ENCODE measurements at regions not wholly inside any gene's neighbourhood (a gene's known extent, or its start where the extent isn't known, plus 50 kb on each side); places are given as distances from the start of the nearest gene placed in this dataset.

DNA sequence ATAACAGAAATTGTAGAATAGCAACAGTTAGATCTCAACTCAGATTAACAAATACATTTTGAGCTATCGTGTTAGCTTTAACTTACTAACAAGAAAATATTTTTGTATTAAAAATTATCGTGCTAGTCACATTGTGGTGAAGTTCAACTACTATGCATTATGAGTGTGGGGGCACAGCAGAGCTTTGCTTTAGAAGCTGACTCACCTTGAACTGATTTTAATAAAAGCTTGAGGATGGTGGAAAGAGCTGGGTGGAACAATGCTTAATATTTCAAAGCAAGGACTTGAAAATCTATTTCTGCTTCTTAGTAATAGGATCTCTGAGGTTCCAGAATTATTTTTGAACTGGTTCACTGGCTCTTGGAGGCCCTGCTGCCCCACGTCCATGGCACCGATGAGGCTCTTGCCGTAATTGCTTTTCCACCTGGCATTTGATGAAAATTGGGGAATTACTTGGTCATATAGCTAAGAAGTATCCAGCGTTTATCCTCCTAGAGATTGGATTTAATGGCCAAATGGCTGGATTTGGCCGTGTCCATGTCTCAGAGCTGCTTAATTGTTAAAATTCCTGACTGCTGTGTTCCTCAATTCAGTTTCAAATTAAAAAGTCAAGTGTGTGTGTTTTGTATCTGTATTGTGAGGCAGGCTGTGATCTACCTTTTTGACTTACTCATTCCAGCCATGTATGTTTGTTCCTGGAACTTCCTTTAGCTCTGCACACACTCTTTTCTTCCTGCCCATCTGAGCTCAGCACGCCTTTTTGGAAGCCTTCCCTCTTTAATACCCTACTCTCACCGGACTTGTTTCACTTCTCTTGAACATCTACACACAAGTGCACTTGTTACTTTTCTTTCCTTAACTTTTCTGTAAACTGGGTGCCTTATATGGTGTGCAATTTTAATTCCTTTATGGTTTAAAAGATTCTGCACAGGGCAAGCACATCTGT, 66.6 kb upstream of the LIMCH1 start:
- TF ChIP-seq MAX (IDR thresholded peaks at IDR 0.05) (no peak), TCF12 (IDR thresholded peaks at IDR 0.05; ENCODE audit: low read depth) (no peak), TAF1 (IDR thresholded peaks at IDR 0.05; ENCODE audit: low read depth) (no peak), FOXM1 (IDR thresholded peaks at IDR 0.05; ENCODE audit: borderline replicate concordance, low read depth) (no peak), CREB1 (IDR thresholded peaks at IDR 0.05; ENCODE audit: low read depth) (no peak), EGR1 (IDR thresholded peaks at IDR 0.05) (no peak), RAD21 (IDR thresholded peaks at IDR 0.05; ENCODE audit: low read depth) (no peak), NFIC (IDR thresholded peaks at IDR 0.05) (no peak), CEBPB (IDR thresholded peaks at IDR 0.05) (no peak), YY1 (IDR thresholded peaks at IDR 0.05; ENCODE audit: low read depth) (no peak), TEAD4 (IDR thresholded peaks at IDR 0.05) (no peak), ZBTB7A (IDR thresholded peaks at IDR 0.05; ENCODE audit: low read depth) (no peak)
- TF ChIP-seq, protein P1, sequence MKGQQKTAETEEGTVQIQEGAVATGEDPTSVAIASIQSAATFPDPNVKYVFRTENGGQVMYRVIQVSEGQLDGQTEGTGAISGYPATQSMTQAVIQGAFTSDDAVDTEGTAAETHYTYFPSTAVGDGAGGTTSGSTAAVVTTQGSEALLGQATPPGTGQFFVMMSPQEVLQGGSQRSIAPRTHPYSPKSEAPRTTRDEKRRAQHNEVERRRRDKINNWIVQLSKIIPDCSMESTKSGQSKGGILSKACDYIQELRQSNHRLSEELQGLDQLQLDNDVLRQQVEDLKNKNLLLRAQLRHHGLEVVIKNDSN (IDR thresholded peaks at IDR 0.05): no peak

GRCh38 chr4:41472081-41472480, 65.9 kb upstream of the LIMCH1 start:
- TF ChIP-seq EGR1 (IDR thresholded peaks at IDR 0.05) (no peak), FOXM1 (IDR thresholded peaks at IDR 0.05; ENCODE audit: borderline replicate concordance, low read depth) (no peak), TEAD4 (IDR thresholded peaks at IDR 0.05) (no peak), MAX (IDR thresholded peaks at IDR 0.05) (no peak), YY1 (IDR thresholded peaks at IDR 0.05; ENCODE audit: low read depth) (no peak), RAD21 (IDR thresholded peaks at IDR 0.05; ENCODE audit: low read depth) (no peak), ZBTB7A (IDR thresholded peaks at IDR 0.05; ENCODE audit: low read depth) (no peak), TAF1 (IDR thresholded peaks at IDR 0.05; ENCODE audit: low read depth) (no peak), CEBPB (IDR thresholded peaks at IDR 0.05) (no peak)
- TF ChIP-seq, protein P1 (IDR thresholded peaks at IDR 0.05): no peak
- TF ChIP-seq, protein P2, sequence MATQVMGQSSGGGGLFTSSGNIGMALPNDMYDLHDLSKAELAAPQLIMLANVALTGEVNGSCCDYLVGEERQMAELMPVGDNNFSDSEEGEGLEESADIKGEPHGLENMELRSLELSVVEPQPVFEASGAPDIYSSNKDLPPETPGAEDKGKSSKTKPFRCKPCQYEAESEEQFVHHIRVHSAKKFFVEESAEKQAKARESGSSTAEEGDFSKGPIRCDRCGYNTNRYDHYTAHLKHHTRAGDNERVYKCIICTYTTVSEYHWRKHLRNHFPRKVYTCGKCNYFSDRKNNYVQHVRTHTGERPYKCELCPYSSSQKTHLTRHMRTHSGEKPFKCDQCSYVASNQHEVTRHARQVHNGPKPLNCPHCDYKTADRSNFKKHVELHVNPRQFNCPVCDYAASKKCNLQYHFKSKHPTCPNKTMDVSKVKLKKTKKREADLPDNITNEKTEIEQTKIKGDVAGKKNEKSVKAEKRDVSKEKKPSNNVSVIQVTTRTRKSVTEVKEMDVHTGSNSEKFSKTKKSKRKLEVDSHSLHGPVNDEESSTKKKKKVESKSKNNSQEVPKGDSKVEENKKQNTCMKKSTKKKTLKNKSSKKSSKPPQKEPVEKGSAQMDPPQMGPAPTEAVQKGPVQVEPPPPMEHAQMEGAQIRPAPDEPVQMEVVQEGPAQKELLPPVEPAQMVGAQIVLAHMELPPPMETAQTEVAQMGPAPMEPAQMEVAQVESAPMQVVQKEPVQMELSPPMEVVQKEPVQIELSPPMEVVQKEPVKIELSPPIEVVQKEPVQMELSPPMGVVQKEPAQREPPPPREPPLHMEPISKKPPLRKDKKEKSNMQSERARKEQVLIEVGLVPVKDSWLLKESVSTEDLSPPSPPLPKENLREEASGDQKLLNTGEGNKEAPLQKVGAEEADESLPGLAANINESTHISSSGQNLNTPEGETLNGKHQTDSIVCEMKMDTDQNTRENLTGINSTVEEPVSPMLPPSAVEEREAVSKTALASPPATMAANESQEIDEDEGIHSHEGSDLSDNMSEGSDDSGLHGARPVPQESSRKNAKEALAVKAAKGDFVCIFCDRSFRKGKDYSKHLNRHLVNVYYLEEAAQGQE (IDR thresholded peaks at IDR 0.05; ENCODE audit: low read depth): no peak

DNA sequence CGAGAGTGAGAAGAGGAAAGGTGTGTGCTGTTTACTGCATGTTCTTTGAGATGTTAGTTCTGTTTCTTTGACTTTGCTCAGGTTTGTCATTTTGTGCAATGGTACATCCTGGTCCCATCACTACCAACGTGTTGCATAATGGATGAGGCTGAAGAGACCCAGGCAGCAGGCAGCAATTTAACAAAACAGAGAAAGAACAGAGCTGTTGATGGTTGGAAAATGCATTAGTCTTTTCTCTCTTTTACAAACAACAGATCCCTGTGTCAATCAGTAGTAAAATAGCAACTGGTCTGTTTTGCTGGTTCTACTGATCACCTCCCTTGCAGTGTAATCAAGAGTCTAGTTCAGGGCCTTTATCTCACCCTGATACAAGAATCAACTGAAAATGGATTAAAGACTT, 64.8 kb upstream of the LIMCH1 start:
- no peak for TF ChIP-seq TEAD4 (IDR thresholded peaks at IDR 0.05)
- TF ChIP-seq MAX (IDR thresholded peaks at IDR 0.05): no peak
- TF ChIP-seq TCF12 (IDR thresholded peaks at IDR 0.05; ENCODE audit: low read depth): no peak
- TF ChIP-seq TAF1 (IDR thresholded peaks at IDR 0.05; ENCODE audit: low read depth): no peak
- TF ChIP-seq, protein P2 (IDR thresholded peaks at IDR 0.05; ENCODE audit: low read depth): no peak
- TF ChIP-seq EP300 (IDR thresholded peaks at IDR 0.05; ENCODE audit: borderline replicate concordance): no peak
- TF ChIP-seq EGR1 (IDR thresholded peaks at IDR 0.05): no peak
- no peak for TF ChIP-seq FOXM1 (IDR thresholded peaks at IDR 0.05; ENCODE audit: borderline replicate concordance, low read depth)
- no peak for TF ChIP-seq CEBPB (IDR thresholded peaks at IDR 0.05)
- TF ChIP-seq RAD21 (IDR thresholded peaks at IDR 0.05; ENCODE audit: low read depth): no peak
- TF ChIP-seq, protein P1 (IDR thresholded peaks at IDR 0.05): no peak
- TF ChIP-seq NFIC (IDR thresholded peaks at IDR 0.05): no peak

DNA sequence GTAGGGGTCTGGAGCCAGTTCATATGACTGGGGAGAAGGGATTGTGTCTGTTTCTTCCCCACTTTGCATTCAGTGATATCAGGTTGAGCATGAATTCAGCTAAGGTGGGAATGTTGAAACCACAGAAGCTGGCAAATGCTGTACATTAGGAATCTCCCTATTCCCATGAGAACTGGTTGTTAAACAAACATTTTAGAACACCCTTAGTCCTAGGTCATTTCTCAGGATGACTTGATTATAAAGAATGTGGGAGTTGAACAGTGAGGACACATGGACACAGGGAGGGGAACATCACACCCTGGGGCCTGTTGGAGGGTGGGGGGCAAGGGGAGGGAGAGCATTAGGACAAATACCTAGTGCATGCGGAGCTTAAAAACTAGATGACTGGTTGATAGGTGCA, 62.6 kb upstream of the LIMCH1 start:
- TF ChIP-seq TEAD4 (IDR thresholded peaks at IDR 0.05) (no peak), NFIC (IDR thresholded peaks at IDR 0.05) (no peak), MAX (IDR thresholded peaks at IDR 0.05) (no peak), FOXM1 (IDR thresholded peaks at IDR 0.05; ENCODE audit: borderline replicate concordance, low read depth) (no peak), TCF12 (IDR thresholded peaks at IDR 0.05; ENCODE audit: low read depth) (no peak), RAD21 (IDR thresholded peaks at IDR 0.05; ENCODE audit: low read depth) (no peak), ZBTB7A (IDR thresholded peaks at IDR 0.05; ENCODE audit: low read depth) (no peak)
- TF ChIP-seq, protein P1 (IDR thresholded peaks at IDR 0.05): no peak
